Fibroblast of skin of right biceps (primary cell): ENCODE measurements at regions not wholly inside any gene's neighbourhood (a gene's known extent, or its start where the extent isn't known, plus 50 kb on each side); places are given as distances from the start of the nearest gene placed in this dataset.
"Not testable (repeated sequence)": the region's sequence is repeated elsewhere in the genome, so short reads cannot be mapped to it uniquely, and the experiment has no call there.

ENCODE experiments used
- DNase-seq: peaks from one replicate; pipeline ENCODE4 v3.0.0-alpha.2; 2013

DNA sequence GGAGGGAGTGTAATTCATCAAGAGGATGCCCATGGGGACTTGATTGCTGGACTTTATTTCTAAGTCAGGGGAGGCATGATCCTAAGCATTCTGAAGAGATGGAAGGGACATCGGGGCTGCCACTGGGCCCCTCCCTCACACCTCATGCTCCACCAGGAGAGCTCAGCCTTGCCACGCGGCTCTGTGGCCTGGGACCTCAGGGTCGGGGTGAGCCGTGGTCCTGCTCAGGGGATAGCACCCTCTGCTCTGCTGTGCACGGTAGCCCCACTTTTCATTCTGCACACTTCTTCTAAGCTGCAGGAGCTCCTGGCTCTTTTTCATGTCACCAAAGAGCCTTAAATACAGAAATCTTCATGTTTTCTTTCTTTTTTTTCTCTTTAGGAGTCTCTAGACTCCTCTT lies 75.5 kb upstream of the DPP6 start:
- DNase-seq, result not testable (repeated sequence)

- DNase-seq, result not testable (repeated sequence)
These were observed 69.0 kb upstream of the DPP6 start for GRCh38 chr7:153983186-153983585.

DNA sequence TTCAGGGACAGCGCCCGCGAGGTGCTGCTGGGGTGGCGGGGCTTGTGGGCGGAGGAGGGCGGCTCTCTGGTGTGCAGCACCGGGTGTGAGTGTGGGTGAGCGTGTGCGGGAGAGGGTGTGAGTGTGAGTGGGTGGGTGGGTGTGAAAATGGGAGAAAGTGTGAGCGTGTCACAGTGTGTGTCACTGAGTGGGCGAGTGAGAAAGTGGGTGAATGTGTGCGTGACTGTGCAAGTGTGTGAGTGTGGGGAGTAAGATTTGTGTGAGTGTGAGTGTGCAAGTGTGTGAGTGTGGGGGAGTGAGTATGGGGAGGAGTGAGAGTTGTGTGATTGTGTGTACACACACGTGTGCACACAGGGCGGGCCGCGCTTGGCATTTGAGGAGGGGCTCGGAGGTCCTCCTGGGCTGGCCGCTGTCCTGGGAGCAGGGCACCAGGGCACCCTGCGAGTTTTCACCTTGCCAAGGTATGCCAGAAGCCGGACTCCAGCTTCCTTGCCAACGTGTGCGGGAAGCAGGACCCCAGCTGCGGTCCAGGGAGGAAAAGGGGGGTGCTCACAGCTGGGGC lies 63.1 kb upstream of the DPP6 start:
- not testable (repeated sequence) for DNase-seq

DNA sequence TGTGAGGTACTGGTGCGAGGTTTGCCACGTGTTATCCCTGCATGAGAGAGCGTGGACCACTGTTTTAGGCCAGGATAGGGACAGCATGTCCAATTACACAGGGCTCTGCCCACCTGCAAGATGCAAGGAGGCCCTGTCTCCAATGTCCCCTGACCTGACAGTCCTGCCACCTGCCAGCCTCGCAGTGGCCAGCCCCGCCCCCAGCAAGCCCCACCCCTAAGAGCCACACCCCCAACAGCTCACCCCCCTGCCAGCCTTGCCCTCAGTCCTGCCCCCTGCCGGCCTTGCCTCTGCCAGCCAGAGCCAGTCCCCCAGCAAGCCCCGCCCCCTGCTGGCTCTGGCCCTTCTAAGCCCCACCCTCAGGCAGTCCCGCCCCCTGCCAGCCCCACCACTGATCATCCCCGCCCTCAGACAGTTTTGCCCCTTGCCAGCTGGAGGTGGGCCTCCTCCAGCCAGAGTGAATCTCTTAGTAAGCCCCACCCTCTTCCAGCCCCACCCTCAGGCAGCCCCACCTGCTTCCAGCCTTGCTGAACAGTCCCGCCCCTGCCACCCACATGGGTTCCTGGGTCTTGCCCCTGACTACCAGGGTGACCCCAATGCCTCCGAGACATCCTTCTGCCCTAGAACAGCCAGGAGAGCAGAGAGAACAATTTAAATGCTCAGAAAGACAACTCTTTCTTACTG lies 62.3 kb upstream of the DPP6 start:
- DNase-seq, result not testable (repeated sequence)

DNA sequence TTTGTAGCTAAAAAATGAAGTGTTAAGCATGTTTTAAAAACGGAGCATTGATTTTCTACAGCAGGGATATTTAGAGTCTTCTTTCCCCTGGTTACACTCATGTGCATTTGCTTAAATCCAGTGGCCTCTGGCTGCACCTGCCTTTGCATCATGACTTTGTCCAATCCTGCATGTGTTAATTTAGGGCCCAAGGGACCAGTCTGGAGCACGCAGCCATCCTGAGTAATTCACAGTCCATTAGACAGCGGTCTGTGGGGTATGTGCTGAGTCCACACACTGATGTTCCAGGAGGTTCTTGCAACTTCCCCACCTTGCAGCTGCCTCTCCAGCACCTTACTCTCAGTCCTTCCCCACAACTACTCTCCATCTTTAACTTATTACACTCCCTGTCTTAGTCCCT lies 60.7 kb upstream of the DPP6 start:
- DNase-seq, result not testable (repeated sequence)

- DNase-seq, result not testable (repeated sequence)
These were observed 58.8 kb upstream of the DPP6 start for GRCh38 chr7:153993402-153993801.

GRCh38 chr7:153998896-153999295 lies 53.3 kb upstream of the DPP6 start:
- not testable (repeated sequence) for DNase-seq
